DND-41 (cell line): ENCODE measurements at regions not wholly inside any gene's neighbourhood (a gene's known extent, or its start where the extent isn't known, plus 50 kb on each side); places are given as distances from the start of the nearest gene placed in this dataset.

ENCODE experiments used
- CTCF ChIP-seq: IDR thresholded peaks from 2 replicates; pipeline ENCODE4 v1.5.1; 2012; ENCODE audit warnings: borderline replicate concordance, low read length, moderate library complexity, mild to moderate bottlenecking; ENCODE audit not compliant: poor library complexity, severe bottlenecking; ENCODE audit errors: extremely low read depth
- EZH2 ChIP-seq: IDR thresholded peaks from 3 replicates; pipeline ENCODE4 v1.6.1; 2012; ENCODE audit warnings: borderline replicate concordance, low read depth, mild to moderate bottlenecking, moderate library complexity, low read length, inconsistent platforms; ENCODE audit not compliant: severe bottlenecking

DNA sequence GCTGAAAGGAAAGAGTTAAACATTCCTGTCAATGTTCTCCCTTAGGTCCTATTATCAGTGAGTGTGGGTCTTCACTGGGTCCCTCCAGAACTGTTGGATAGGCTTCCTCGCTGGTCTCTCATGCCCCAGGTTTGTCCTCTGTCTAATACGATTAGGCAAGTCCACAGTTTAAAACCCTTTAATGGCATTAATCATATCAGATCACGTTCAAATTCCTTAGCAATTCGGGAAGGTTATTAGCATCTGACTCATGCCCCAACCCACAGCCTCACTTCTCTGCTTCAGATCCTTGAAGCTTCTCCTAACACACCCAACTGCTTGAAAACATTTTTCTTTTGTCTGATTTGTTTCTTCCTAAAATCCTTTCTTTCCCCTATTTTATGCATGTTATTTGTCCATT is 224.3 kb upstream of the ATP10A start:
- TF ChIP-seq CTCF (no peak), EZH2 (no peak)
